ENCODE measurements at regions not wholly inside any gene's neighbourhood (a gene's known extent, or its start where the extent isn't known, plus 50 kb on each side); places are given as distances from the start of the nearest gene placed in this dataset.

GRCh38 chr3:102122527-102122926, 273.2 kb downstream of the NFKBIZ start:
- H3K27ac ChIP-seq = no peak overlapping the region
- TF ChIP-seq ZFX (IDR thresholded peaks at IDR 0.05; ENCODE audit: borderline replicate concordance) (no peak), CTCF (IDR thresholded peaks at IDR 0.05) (no peak)

- no peak overlapping the region for H3K27ac ChIP-seq
These were observed 274.4 kb downstream of the NFKBIZ start for GRCh38 chr3:102123590-102124190.

GRCh38 chr3:102124282-102124681, 275.0 kb downstream of the NFKBIZ start:
- TF ChIP-seq ZFX (IDR thresholded peaks at IDR 0.05; ENCODE audit: borderline replicate concordance) = no peak
- no peak overlapping the region for H3K27ac ChIP-seq

More at GRCh38 chr3:102123590-102124190, 274.4 kb downstream of the NFKBIZ start:
- TF ChIP-seq CTCF (IDR thresholded peaks at IDR 0.05) = no peak
- no peak for TF ChIP-seq ZFX (IDR thresholded peaks at IDR 0.05; ENCODE audit: borderline replicate concordance)

- no peak overlapping the region for H3K27ac ChIP-seq
- TF ChIP-seq CTCF (IDR thresholded peaks at IDR 0.05) (no peak), ZFX (IDR thresholded peaks at IDR 0.05; ENCODE audit: borderline replicate concordance) (no peak)
These were observed 275.4 kb downstream of the NFKBIZ start for GRCh38 chr3:102124704-102125103.

GRCh38 chr3:102125197-102125993, 276.1 kb downstream of the NFKBIZ start:
- H3K27ac ChIP-seq = no peak overlapping the region
- TF ChIP-seq ZFX (IDR thresholded peaks at IDR 0.05; ENCODE audit: borderline replicate concordance) (no peak), CTCF (IDR thresholded peaks at IDR 0.05) (no peak)

- TF ChIP-seq CTCF (IDR thresholded peaks at IDR 0.05) = no peak
- TF ChIP-seq ZFX (IDR thresholded peaks at IDR 0.05; ENCODE audit: borderline replicate concordance) = no peak
- H3K27ac ChIP-seq = no peak overlapping the region
These were observed 276.7 kb downstream of the NFKBIZ start for GRCh38 chr3:102125994-102126368.

- no peak overlapping the region; the same call in 1 of the 2 replicates for H3K27ac ChIP-seq
- TF ChIP-seq ZFX (IDR thresholded peaks at IDR 0.05; ENCODE audit: borderline replicate concordance) (no peak), CTCF (IDR thresholded peaks at IDR 0.05) (no peak)
These were observed 280.7 kb downstream of the NFKBIZ start for GRCh38 chr3:102129760-102130608.
